Trophoblast cell (in vitro differentiated cells and primary cell): ENCODE measurements at regions not wholly inside any gene's neighbourhood (a gene's known extent, or its start where the extent isn't known, plus 50 kb on each side); places are given as distances from the start of the nearest gene placed in this dataset.

Source experiments
- DNase-seq, 2 donors: peaks; one replicate each; pipeline ENCODE4 v3.0.0-alpha.2; 2016
- H2AFZ ChIP-seq: 2 replicates; pipeline ENCODE4 v1.6.1; 2013; ENCODE audit warnings: low read length, moderate library complexity, mild to moderate bottlenecking; ENCODE audit not compliant: insufficient read depth, poor library complexity
- H2AK5ac ChIP-seq: 2 replicates; pipeline ENCODE4 v1.6.1; 2013; ENCODE audit warnings: mild to moderate bottlenecking, low read length
- H2BK120ac ChIP-seq: 2 replicates; pipeline ENCODE4 v1.6.1; 2013; ENCODE audit warnings: low read length, mild to moderate bottlenecking, moderate library complexity; ENCODE audit not compliant: insufficient read depth, poor library complexity
- H2BK12ac ChIP-seq: 2 replicates; pipeline ENCODE4 v1.6.1; 2013; ENCODE audit warnings: mild to moderate bottlenecking, low read length, moderate library complexity
- H2BK5ac ChIP-seq: 2 replicates; pipeline ENCODE4 v1.6.1; 2013; ENCODE audit warnings: low read length, low read depth, moderate library complexity, mild to moderate bottlenecking; ENCODE audit not compliant: poor library complexity
- H3K14ac ChIP-seq: 2 replicates; pipeline ENCODE4 v1.6.1; 2013; ENCODE audit warnings: mild to moderate bottlenecking, low read length
- H3K18ac ChIP-seq: 2 replicates; pipeline ENCODE4 v1.6.1; 2013; ENCODE audit warnings: mild to moderate bottlenecking, low read length
- H3K23ac ChIP-seq: 2 replicates; pipeline ENCODE4 v1.6.1; 2013; ENCODE audit warnings: low read length
- H3K27ac ChIP-seq: 2 replicates; pipeline ENCODE4 v1.5.1; 2013; ENCODE audit warnings: low read depth, mild to moderate bottlenecking, inconsistent platforms, low read length, moderate library complexity
- H3K27me3 ChIP-seq: 2 replicates; pipeline ENCODE4 v1.6.1; 2013; ENCODE audit warnings: inconsistent platforms, mild to moderate bottlenecking, low read length, moderate library complexity; ENCODE audit not compliant: insufficient read depth
- H3K36me3 ChIP-seq, 2 experiments: 1 replicate in 1 of 2; 2 replicates in 1 of 2; pipeline ENCODE4 v1.6.1; 2013; ENCODE audit warnings: low read length in 2 of 2, mild to moderate bottlenecking in 2 of 2, moderate library complexity in 1 of 2; ENCODE audit not compliant: insufficient read depth in 2 of 2, control insufficient read depth in 1 of 2
- H3K4ac ChIP-seq: 2 replicates; pipeline ENCODE4 v1.6.1; 2013; ENCODE audit warnings: low read depth, mild to moderate bottlenecking, low read length, moderate library complexity
- H3K4me1 ChIP-seq, 2 experiments: 1 replicate in 1 of 2; 2 replicates in 1 of 2; pipeline ENCODE4 v1.6.1; 2013; ENCODE audit warnings: low read length in 2 of 2, mild to moderate bottlenecking in 2 of 2, moderate library complexity in 1 of 2; ENCODE audit not compliant: insufficient read depth in 2 of 2, control insufficient read depth in 1 of 2
- H3K4me2 ChIP-seq: 2 replicates; pipeline ENCODE4 v1.6.1; 2013; ENCODE audit warnings: inconsistent platforms, mild to moderate bottlenecking, low read length, moderate library complexity
- H3K4me3 ChIP-seq: 2 replicates; pipeline ENCODE4 v1.5.1; 2013; ENCODE audit warnings: mild to moderate bottlenecking, low read depth, low read length, inconsistent platforms
- H3K79me1 ChIP-seq: one replicate; pipeline ENCODE4 v1.6.1; 2013; ENCODE audit warnings: low read length
- H3K79me2 ChIP-seq: 2 replicates; pipeline ENCODE4 v1.6.1; 2013; ENCODE audit warnings: low read length, mild to moderate bottlenecking; ENCODE audit not compliant: control insufficient read depth, insufficient read depth, poor library complexity
- H3K9ac ChIP-seq: 2 replicates; pipeline ENCODE4 v1.6.1; 2013; ENCODE audit warnings: mild to moderate bottlenecking, low read length
- H3K9me3 ChIP-seq: 2 replicates; pipeline ENCODE4 v1.6.1; 2013; ENCODE audit warnings: low read depth, mild to moderate bottlenecking, control low read depth, inconsistent platforms, low read length; ENCODE audit not compliant: insufficient read depth
- H4K12ac ChIP-seq: 2 replicates; pipeline ENCODE4 v1.6.1; 2013; ENCODE audit warnings: low read depth, mild to moderate bottlenecking, low read length, moderate library complexity
- H4K8ac ChIP-seq: 2 replicates; pipeline ENCODE4 v1.6.1; 2013; ENCODE audit warnings: low read depth, mild to moderate bottlenecking, low read length, moderate library complexity
- H4K91ac ChIP-seq: one replicate; pipeline ENCODE4 v1.6.1; 2013; ENCODE audit warnings: low read depth, mild to moderate bottlenecking, low read length, moderate library complexity
- WGBS: extraction: QIAGEN DNeasy Blood & Tissue Kit; methylation state at CpG from one replicate; pipeline ENCODE4 v1.1.7; 2013; ENCODE audit warnings: missing lambda C conversion rate; ENCODE audit not compliant: insufficient read length, insufficient coverage; ENCODE audit errors: extremely low coverage; 5-methylcytosine and 5-hydroxymethylcytosine counted together

- H2AFZ ChIP-seq, result no peak overlapping the region
- no peak overlapping the region for H3K14ac ChIP-seq
- H3K18ac ChIP-seq, result no peak overlapping the region
- peaks cover 3% of the 10 kb centered on the region for H3K9me3 ChIP-seq
- no peaks in the 10 kb centered on the region for H3K4me1 ChIP-seq
- no peaks in the 10 kb centered on the region for H3K36me3 ChIP-seq
- no peak overlapping the region for H2BK12ac ChIP-seq
- no peak overlapping the region for H2AK5ac ChIP-seq
- H3K4me3 ChIP-seq, result no peak overlapping the region
- H3K27ac ChIP-seq, result no peak overlapping the region
- no peak for DNase-seq
- H3K4me2 ChIP-seq, result no peak overlapping the region
- H3K27me3 ChIP-seq, result no peaks in the 10 kb centered on the region
- no peak overlapping the region for H3K23ac ChIP-seq
- H3K79me2 ChIP-seq, result no peaks in the 10 kb centered on the region
- no peak overlapping the region for H4K91ac ChIP-seq
- H2BK120ac ChIP-seq, result no peak overlapping the region
- no peak overlapping the region for H3K9ac ChIP-seq
- no peak overlapping the region for H4K12ac ChIP-seq
- H3K4ac ChIP-seq, result no peak overlapping the region
- H4K8ac ChIP-seq, result no peak overlapping the region
- H2BK5ac ChIP-seq, result no peak overlapping the region
- WGBS, result no CpG with 5 or more reads among the region's 7 CpGs
- no peaks in the 10 kb centered on the region for H3K79me1 ChIP-seq
These were observed 560.4 kb upstream of the SALL3 start for GRCh38 chr18:78419171-78419570.

- no peaks in the 10 kb centered on the region for H3K27me3 ChIP-seq
- H3K36me3 ChIP-seq, result no peaks in the 10 kb centered on the region
- H3K79me1 ChIP-seq, result no peaks in the 10 kb centered on the region
- H4K91ac ChIP-seq, result no peak overlapping the region
- H2BK12ac ChIP-seq, result no peak overlapping the region
- no peak overlapping the region for H3K4ac ChIP-seq
- H2AFZ ChIP-seq, result no peak overlapping the region
- no peak overlapping the region for H3K9ac ChIP-seq
- H2BK5ac ChIP-seq, result no peak overlapping the region
- WGBS, result no CpG with 5 or more reads among the region's 10 CpGs
- H3K79me2 ChIP-seq, result no peaks in the 10 kb centered on the region
- H3K14ac ChIP-seq, result no peak overlapping the region
- no peak for DNase-seq
- no peaks in the 10 kb centered on the region for H3K4me1 ChIP-seq
- H3K9me3 ChIP-seq, result peaks cover 3% of the 10 kb centered on the region
- H3K4me2 ChIP-seq, result no peak overlapping the region
- H2BK120ac ChIP-seq, result no peak overlapping the region
- no peak overlapping the region for H4K12ac ChIP-seq
- H2AK5ac ChIP-seq, result no peak overlapping the region
- H3K23ac ChIP-seq, result no peak overlapping the region
- no peak overlapping the region for H3K4me3 ChIP-seq
- no peak overlapping the region for H3K18ac ChIP-seq
- no peak overlapping the region for H4K8ac ChIP-seq
- H3K27ac ChIP-seq, result no peak overlapping the region
These were observed 559.5 kb upstream of the SALL3 start for GRCh38 chr18:78420116-78420515.

- Histone ChIP-seq H4K91ac (no peak overlapping the region), H2BK5ac (no peak overlapping the region), H3K4ac (no peak overlapping the region), H2BK12ac (no peak overlapping the region), H3K36me3 (no peaks in the 10 kb centered on the region), H3K27ac (no peak overlapping the region), H3K4me3 (no peak overlapping the region), H3K4me2 (no peak overlapping the region), H3K9me3 (peaks cover 3% of the 10 kb centered on the region), H4K12ac (no peak overlapping the region), H3K14ac (no peak overlapping the region), H2AK5ac (no peak overlapping the region), H3K18ac (no peak overlapping the region), H2AFZ (no peak overlapping the region), H3K79me2 (no peaks in the 10 kb centered on the region), H3K23ac (peak overlapping the region; percentile 29), H2BK120ac (no peak overlapping the region), H3K4me1 (no peaks in the 10 kb centered on the region), H4K8ac (no peak overlapping the region), H3K27me3 (no peaks in the 10 kb centered on the region), H3K9ac (no peak overlapping the region), H3K79me1 (no peaks in the 10 kb centered on the region)
- no peak for DNase-seq
- WGBS, result no CpG with 5 or more reads among the region's 1 CpG
These were observed 558.2 kb upstream of the SALL3 start for GRCh38 chr18:78421392-78421791.

GRCh38 chr18:78422336-78422735 lies 557.3 kb upstream of the SALL3 start:
- WGBS, result no CpG with 5 or more reads among the region's 7 CpGs
- Histone ChIP-seq H3K23ac (no peak overlapping the region), H3K4ac (no peak overlapping the region), H4K91ac (no peak overlapping the region), H3K4me1 (no peaks in the 10 kb centered on the region), H3K27ac (no peak overlapping the region), H2BK5ac (no peak overlapping the region), H3K4me2 (no peak overlapping the region), H4K12ac (no peak overlapping the region), H2AK5ac (no peak overlapping the region), H3K9ac (no peak overlapping the region), H2BK12ac (no peak overlapping the region), H3K79me2 (no peaks in the 10 kb centered on the region), H4K8ac (no peak overlapping the region), H2BK120ac (no peak overlapping the region), H3K4me3 (no peak overlapping the region), H3K79me1 (no peaks in the 10 kb centered on the region), H3K27me3 (no peaks in the 10 kb centered on the region), H3K9me3 (peaks cover 3% of the 10 kb centered on the region), H3K18ac (no peak overlapping the region), H2AFZ (no peak overlapping the region), H3K14ac (no peak overlapping the region), H3K36me3 (no peaks in the 10 kb centered on the region)
- DNase-seq, result no peak
